ENCODE measurements at regions not wholly inside any gene's neighbourhood (a gene's known extent, or its start where the extent isn't known, plus 50 kb on each side); places are given as distances from the start of the nearest gene placed in this dataset.
"Not testable (repeated sequence)": the region's sequence is repeated elsewhere in the genome, so short reads cannot be mapped to it uniquely, and the experiment has no call there.

- no peak for TF ChIP-seq CTCF (IDR thresholded peaks at IDR 0.05)
- Mint-ChIP-seq H3K36me3 (ENCODE audit: unreplicated experiment) (no peaks in the 10 kb centered on the region), H3K27ac (ENCODE audit: unreplicated experiment) (no peak overlapping the region), H3K4me1 (ENCODE audit: unreplicated experiment) (no peaks in the 10 kb centered on the region), H3K9me3 (ENCODE audit: unreplicated experiment) (peaks cover 13% of the 10 kb centered on the region), H3K4me3 (ENCODE audit: unreplicated experiment) (no peak overlapping the region), H3K27me3 (ENCODE audit: unreplicated experiment) (no peaks in the 10 kb centered on the region)
- no peak for DNase-seq (ENCODE audit: extremely low spot score, unreplicated experiment)
Measured at GRCh38 chr6:23828861-23829260, 297.2 kb upstream of the NRSN1 start.

- H3K27me3 Mint-ChIP-seq (ENCODE audit: unreplicated experiment), result no peaks in the 10 kb centered on the region
- DNase-seq (ENCODE audit: extremely low spot score, unreplicated experiment), result no peak
- no peak overlapping the region for H3K27ac Mint-ChIP-seq (ENCODE audit: unreplicated experiment)
- no peaks in the 10 kb centered on the region for H3K36me3 Mint-ChIP-seq (ENCODE audit: unreplicated experiment)
- no peak for TF ChIP-seq CTCF (IDR thresholded peaks at IDR 0.05)
- H3K9me3 Mint-ChIP-seq (ENCODE audit: unreplicated experiment), result no peaks in the 10 kb centered on the region
- H3K4me1 Mint-ChIP-seq (ENCODE audit: unreplicated experiment), result no peaks in the 10 kb centered on the region
- no peak overlapping the region for H3K4me3 Mint-ChIP-seq (ENCODE audit: unreplicated experiment)
Measured at GRCh38 chr6:23841116-23841515, 284.9 kb upstream of the NRSN1 start.

- no peaks in the 10 kb centered on the region for H3K4me1 Mint-ChIP-seq (ENCODE audit: unreplicated experiment)
- no peak overlapping the region for H3K27ac Mint-ChIP-seq (ENCODE audit: unreplicated experiment)
- TF ChIP-seq CTCF (IDR thresholded peaks at IDR 0.05), result no peak
- DNase-seq (ENCODE audit: extremely low spot score, unreplicated experiment), result no peak
- no peak overlapping the region for H3K4me3 Mint-ChIP-seq (ENCODE audit: unreplicated experiment)
- H3K9me3 Mint-ChIP-seq (ENCODE audit: unreplicated experiment), result peaks cover 3% of the 10 kb centered on the region
- no peaks in the 10 kb centered on the region for H3K27me3 Mint-ChIP-seq (ENCODE audit: unreplicated experiment)
- H3K36me3 Mint-ChIP-seq (ENCODE audit: unreplicated experiment), result no peaks in the 10 kb centered on the region
Measured at GRCh38 chr6:23842760-23843159, 283.3 kb upstream of the NRSN1 start.

- Mint-ChIP-seq H3K27me3 (ENCODE audit: unreplicated experiment) (no peaks in the 10 kb centered on the region), H3K27ac (ENCODE audit: unreplicated experiment) (no peak overlapping the region), H3K4me1 (ENCODE audit: unreplicated experiment) (no peaks in the 10 kb centered on the region), H3K36me3 (ENCODE audit: unreplicated experiment) (no peaks in the 10 kb centered on the region), H3K4me3 (ENCODE audit: unreplicated experiment) (no peak overlapping the region), H3K9me3 (ENCODE audit: unreplicated experiment) (peaks cover 3% of the 10 kb centered on the region)
- TF ChIP-seq CTCF (IDR thresholded peaks at IDR 0.05), result no peak
- DNase-seq (ENCODE audit: extremely low spot score, unreplicated experiment), result no peak
Measured at GRCh38 chr6:23851522-23851921, 274.5 kb upstream of the NRSN1 start.

- not testable (repeated sequence) for H3K27ac Mint-ChIP-seq (ENCODE audit: unreplicated experiment); H3K36me3 Mint-ChIP-seq (ENCODE audit: unreplicated experiment); H3K4me3 Mint-ChIP-seq (ENCODE audit: unreplicated experiment); H3K9me3 Mint-ChIP-seq (ENCODE audit: unreplicated experiment); H3K4me1 Mint-ChIP-seq (ENCODE audit: unreplicated experiment); H3K27me3 Mint-ChIP-seq (ENCODE audit: unreplicated experiment); DNase-seq (ENCODE audit: extremely low spot score, unreplicated experiment)
Measured at GRCh38 chr6:23853566-23854133, 272.4 kb upstream of the NRSN1 start.

- H3K27ac Mint-ChIP-seq (ENCODE audit: unreplicated experiment); H3K4me1 Mint-ChIP-seq (ENCODE audit: unreplicated experiment); H3K4me3 Mint-ChIP-seq (ENCODE audit: unreplicated experiment); DNase-seq (ENCODE audit: extremely low spot score, unreplicated experiment); H3K9me3 Mint-ChIP-seq (ENCODE audit: unreplicated experiment); H3K27me3 Mint-ChIP-seq (ENCODE audit: unreplicated experiment); H3K36me3 Mint-ChIP-seq (ENCODE audit: unreplicated experiment): not testable (repeated sequence)
Measured at GRCh38 chr6:23854154-23854553, 271.9 kb upstream of the NRSN1 start.

Measured in osteocyte (in vitro differentiated cells).